ENCODE measurements at regions not wholly inside any gene's neighbourhood (a gene's known extent, or its start where the extent isn't known, plus 50 kb on each side); places are given as distances from the start of the nearest gene placed in this dataset.

DNA sequence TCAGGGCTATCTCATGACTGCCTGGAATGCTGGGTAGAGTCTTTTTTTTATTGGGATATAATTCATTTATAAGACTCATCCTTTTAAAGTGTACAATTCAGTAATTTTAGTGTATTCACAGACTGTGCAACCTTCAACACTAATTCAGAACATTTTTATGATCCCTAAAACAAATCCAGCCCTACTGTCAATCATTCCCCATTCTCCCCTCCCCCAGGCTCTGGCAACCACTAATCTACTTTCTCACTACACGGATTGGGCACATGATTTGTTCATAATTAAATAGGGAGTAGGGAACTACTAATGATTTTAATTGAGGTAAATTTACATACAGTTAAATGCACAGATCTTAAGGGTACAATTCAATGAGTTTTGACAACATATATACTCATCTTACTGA lies 225.7 kb downstream of the CDCA7 start:
- intact Hi-C loops (cut with DNase I), result no loop called here
- TF ChIP-seq, protein P1, sequence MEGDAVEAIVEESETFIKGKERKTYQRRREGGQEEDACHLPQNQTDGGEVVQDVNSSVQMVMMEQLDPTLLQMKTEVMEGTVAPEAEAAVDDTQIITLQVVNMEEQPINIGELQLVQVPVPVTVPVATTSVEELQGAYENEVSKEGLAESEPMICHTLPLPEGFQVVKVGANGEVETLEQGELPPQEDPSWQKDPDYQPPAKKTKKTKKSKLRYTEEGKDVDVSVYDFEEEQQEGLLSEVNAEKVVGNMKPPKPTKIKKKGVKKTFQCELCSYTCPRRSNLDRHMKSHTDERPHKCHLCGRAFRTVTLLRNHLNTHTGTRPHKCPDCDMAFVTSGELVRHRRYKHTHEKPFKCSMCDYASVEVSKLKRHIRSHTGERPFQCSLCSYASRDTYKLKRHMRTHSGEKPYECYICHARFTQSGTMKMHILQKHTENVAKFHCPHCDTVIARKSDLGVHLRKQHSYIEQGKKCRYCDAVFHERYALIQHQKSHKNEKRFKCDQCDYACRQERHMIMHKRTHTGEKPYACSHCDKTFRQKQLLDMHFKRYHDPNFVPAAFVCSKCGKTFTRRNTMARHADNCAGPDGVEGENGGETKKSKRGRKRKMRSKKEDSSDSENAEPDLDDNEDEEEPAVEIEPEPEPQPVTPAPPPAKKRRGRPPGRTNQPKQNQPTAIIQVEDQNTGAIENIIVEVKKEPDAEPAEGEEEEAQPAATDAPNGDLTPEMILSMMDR (IDR thresholded peaks at IDR 0.05), result no peak
- no peak for TF ChIP-seq POLR2A (IDR thresholded peaks at IDR 0.05)
- no peak for TF ChIP-seq POLR2AphosphoS5 (IDR thresholded peaks at IDR 0.05)
- Histone ChIP-seq H3K36me3 (no peaks in the 10 kb centered on the region), H3K4me1 (replicated peaks) (no peaks in the 10 kb centered on the region), H3K9me3 (no peaks in the 10 kb centered on the region), H3K27me3 (replicated peaks; ENCODE audit: insufficient read depth) (no peaks in the 10 kb centered on the region), H3K4me3 (no peak overlapping the region), H3K27ac (no peak overlapping the region)
- no peak for DNase-seq (ENCODE audit: low spot score)
- WGBS, result 86% methylated on average over 1 of the region's 1 CpG

DNA sequence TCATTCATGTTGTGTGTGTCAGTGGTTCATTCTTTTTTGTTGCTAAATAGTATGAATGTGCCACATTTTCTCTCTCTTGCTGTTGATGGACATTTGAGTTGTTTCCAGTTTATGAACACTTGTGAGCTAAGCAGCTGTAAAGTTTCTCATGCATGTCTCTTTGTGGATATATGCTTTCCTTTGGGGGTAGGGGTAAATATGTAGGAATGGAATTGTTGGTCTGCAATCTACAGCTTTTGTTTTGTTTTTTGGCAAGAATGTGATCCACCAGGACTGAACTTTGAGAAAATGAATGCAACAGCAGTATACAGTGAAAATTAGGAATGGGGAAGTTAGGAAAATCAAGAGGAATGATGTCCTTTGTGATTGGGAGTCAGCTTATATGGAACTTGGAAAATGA lies 226.3 kb downstream of the CDCA7 start:
- H3K9me3 ChIP-seq, result no peaks in the 10 kb centered on the region
- no peaks in the 10 kb centered on the region for H3K27me3 ChIP-seq (replicated peaks; ENCODE audit: insufficient read depth)
- intact Hi-C loops (cut with DNase I), result no loop called here
- no peak overlapping the region for H3K27ac ChIP-seq
- H3K4me1 ChIP-seq (replicated peaks), result no peaks in the 10 kb centered on the region
- H3K36me3 ChIP-seq, result no peaks in the 10 kb centered on the region
- DNase-seq (ENCODE audit: low spot score), result no peak
- TF ChIP-seq POLR2AphosphoS5 (IDR thresholded peaks at IDR 0.05), result no peak
- TF ChIP-seq, protein P1 (IDR thresholded peaks at IDR 0.05), result no peak
- TF ChIP-seq POLR2A (IDR thresholded peaks at IDR 0.05), result no peak
- no peak overlapping the region for H3K4me3 ChIP-seq

DNA sequence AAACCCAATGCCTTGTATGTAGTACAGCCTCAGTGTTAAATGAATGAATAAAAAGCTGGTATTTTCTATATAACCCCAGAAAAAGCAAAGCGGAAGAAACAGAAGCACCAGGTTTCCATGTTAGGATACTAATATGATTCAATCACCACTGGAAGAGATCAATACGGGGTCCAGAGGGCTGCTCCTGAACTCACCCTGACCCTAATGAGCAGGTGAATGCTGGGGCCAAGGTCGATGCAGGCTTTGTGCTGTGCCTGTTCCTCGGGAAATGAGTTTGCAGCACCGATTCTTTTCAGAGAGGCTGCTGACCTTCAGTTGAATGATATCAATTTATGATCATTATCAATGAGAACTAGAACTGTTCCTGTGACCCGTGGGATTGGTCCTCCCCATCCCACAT lies 228.5 kb downstream of the CDCA7 start:
- TF ChIP-seq POLR2A (IDR thresholded peaks at IDR 0.05) (no peak), POLR2AphosphoS5 (IDR thresholded peaks at IDR 0.05) (no peak)
- TF ChIP-seq, protein P1 (IDR thresholded peaks at IDR 0.05), result no peak
- Histone ChIP-seq H3K27ac (no peak overlapping the region), H3K4me3 (no peak overlapping the region), H3K4me1 (replicated peaks) (no peaks in the 10 kb centered on the region), H3K27me3 (replicated peaks; ENCODE audit: insufficient read depth) (no peaks in the 10 kb centered on the region), H3K9me3 (no peaks in the 10 kb centered on the region), H3K36me3 (no peaks in the 10 kb centered on the region)
- intact Hi-C loops (cut with DNase I), result no loop called here
- DNase-seq (ENCODE audit: low spot score), result no peak
- 88% methylated on average over 6 of the region's 6 CpGs for WGBS

DNA sequence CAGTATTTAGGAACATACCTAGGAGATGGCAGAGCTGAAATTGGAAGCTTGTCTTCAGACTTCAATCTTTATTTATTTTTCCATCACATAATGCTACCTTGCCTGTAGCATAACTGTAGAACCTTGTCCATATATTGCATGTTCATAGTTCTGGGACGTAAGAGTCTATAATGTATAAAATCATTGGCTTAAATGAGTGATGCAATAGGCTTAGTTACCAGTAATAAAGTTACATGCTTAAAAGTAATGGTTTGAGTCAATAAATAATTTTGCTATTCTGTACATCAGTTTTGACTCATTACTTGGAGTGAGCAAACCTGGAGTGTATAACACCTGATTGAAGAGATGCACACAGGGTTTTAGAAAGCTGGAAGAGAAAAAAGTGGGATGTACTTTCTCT lies 229.3 kb downstream of the CDCA7 start:
- DNase-seq (ENCODE audit: low spot score), result no peak
- no peaks in the 10 kb centered on the region for H3K9me3 ChIP-seq
- no peaks in the 10 kb centered on the region for H3K4me1 ChIP-seq (replicated peaks)
- H3K36me3 ChIP-seq, result no peaks in the 10 kb centered on the region
- no peak for TF ChIP-seq POLR2AphosphoS5 (IDR thresholded peaks at IDR 0.05)
- TF ChIP-seq, protein P1 (IDR thresholded peaks at IDR 0.05), result no peak
- no peak for TF ChIP-seq POLR2A (IDR thresholded peaks at IDR 0.05)
- H3K27me3 ChIP-seq (replicated peaks; ENCODE audit: insufficient read depth), result no peaks in the 10 kb centered on the region
- no peak overlapping the region for H3K27ac ChIP-seq
- intact Hi-C loops (cut with DNase I), result no loop called here
- 100% methylated on average over 1 of the region's 1 CpG for whole genome bisulfite sequencing
- H3K4me3 ChIP-seq, result no peak overlapping the region

DNA sequence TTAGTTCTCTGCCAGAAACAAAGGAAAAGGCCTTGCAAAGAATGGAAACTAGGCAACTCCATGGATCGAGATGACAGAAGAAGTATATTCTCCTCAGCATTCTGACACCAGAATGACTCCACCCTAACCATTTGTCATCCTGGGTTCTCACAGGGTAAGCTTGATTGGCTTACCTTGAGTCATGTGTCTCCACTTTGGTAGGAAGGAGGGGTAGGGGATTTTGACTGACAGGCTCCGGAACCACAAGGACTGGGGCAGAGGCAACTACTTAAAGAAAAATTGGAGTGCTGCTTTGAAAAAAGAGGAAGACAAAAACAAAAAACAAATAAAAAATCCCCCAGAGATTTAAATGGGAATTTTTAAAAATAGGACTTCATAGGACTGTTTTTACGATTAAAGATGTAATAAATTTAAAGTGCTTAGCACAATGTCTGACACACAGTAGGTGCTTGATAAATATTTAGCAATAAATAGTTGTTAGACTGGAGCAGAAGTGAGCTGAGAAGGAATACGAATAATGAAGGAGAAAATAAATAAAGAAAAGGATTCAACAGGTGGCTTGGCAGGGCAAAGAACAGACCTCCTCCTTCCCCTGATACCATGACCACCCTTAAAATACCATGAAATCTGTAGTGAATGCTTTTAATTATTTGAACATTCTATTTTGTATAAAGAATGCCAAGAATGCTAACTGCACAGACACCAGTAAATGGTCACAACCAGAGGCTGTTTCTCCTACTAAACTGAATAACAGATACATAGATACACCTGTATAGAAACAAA lies 230.2 kb downstream of the CDCA7 start:
- H3K9me3 ChIP-seq, result no peaks in the 10 kb centered on the region
- WGBS, result 75% methylated on average over 4 of the region's 4 CpGs
- H3K27me3 ChIP-seq (replicated peaks; ENCODE audit: insufficient read depth), result no peaks in the 10 kb centered on the region
- DNase-seq (ENCODE audit: low spot score), result no peak
- no peak overlapping the region for H3K4me3 ChIP-seq
- TF ChIP-seq POLR2AphosphoS5 (IDR thresholded peaks at IDR 0.05) (no peak), POLR2A (IDR thresholded peaks at IDR 0.05) (no peak)
- TF ChIP-seq, protein P1 (IDR thresholded peaks at IDR 0.05), result no peak
- H3K4me1 ChIP-seq (replicated peaks), result no peaks in the 10 kb centered on the region
- H3K36me3 ChIP-seq, result no peaks in the 10 kb centered on the region
- intact Hi-C loops (cut with DNase I), result no loop called here
- H3K27ac ChIP-seq, result no peak overlapping the region

Measured in prostate gland (tissue), 2 donors.